NB4 (cell line): ENCODE measurements at regions not wholly inside any gene's neighbourhood (a gene's known extent, or its start where the extent isn't known, plus 50 kb on each side); places are given as distances from the start of the nearest gene placed in this dataset.

Experiments used
- DNase-seq: peaks from one replicate; pipeline ENCODE4 v3.0.0; 2010; ENCODE audit warnings: low read depth
- H3K4me3 ChIP-seq: one replicate; pipeline ENCODE4 v1.5.1; 2011; ENCODE audit warnings: mild to moderate bottlenecking, low read depth, low read length, moderate library complexity
- CTCF ChIP-seq: IDR thresholded peaks from one replicate; pipeline ENCODE4 v1.5.1; 2012; ENCODE audit warnings: low read depth, low read length
- MAX ChIP-seq: IDR thresholded peaks from 2 replicates; pipeline ENCODE4 v1.6.1; 2011; ENCODE audit warnings: low read depth, low read length
- MYC ChIP-seq: IDR thresholded peaks from 2 replicates; pipeline ENCODE4 v1.6.1; 2011; ENCODE audit warnings: low read depth, low read length
- POLR2A ChIP-seq: IDR thresholded peaks from 2 replicates; pipeline ENCODE4 v1.6.1; 2011; ENCODE audit warnings: mild to moderate bottlenecking; ENCODE audit not compliant: insufficient read length; ENCODE audit errors: extremely low read depth

DNA sequence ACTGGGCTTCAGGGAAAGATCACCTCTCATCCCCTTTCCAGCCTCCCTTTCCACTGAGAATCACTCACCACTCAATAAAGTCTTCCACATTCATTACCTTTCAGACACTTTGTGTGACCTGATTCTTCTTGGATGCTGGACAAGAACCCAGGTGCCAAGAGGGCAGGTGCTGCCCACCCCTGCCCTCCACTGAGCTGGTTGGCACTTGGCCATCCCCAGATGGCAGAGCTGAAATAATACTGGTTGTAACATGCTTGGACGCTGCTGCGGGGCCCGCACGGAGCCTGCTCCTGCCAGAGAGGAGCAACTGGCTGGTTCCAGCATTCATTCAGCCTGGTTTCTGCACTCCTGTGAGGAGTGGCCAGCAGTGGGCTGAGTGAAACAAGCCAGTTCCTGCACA lies 386.7 kb upstream of the CCDC196 start:
- no peak for TF ChIP-seq MAX
- no peak for TF ChIP-seq CTCF
- DNase-seq, result no peak
- no peak overlapping the region for H3K4me3 ChIP-seq

- no peak overlapping the region for H3K4me3 ChIP-seq
- no peak for DNase-seq
- TF ChIP-seq MYC (no peak), CTCF (no peak), MAX (no peak), POLR2A (no peak)
Measured at GRCh38 chr14:66099931-66100330, 386.2 kb upstream of the CCDC196 start.

DNA sequence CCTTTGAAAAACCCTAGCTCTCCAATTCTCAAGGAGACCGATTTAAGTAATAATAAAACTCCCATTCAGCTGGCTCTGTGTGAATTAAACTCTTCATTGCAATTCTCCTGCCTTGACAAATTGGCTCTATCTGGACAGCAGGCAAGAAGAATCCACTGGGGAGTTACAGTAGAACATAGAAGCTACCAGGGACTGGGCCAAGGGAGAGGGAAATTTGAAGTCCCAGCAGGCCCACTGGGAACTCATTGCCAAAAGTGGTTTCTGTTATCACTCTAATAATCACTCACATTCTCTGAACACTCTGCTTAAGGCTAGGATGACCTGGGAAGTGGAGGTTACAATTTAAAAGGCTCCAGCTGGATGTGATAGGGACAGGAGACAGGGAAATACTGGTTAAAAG lies 384.5 kb upstream of the CCDC196 start:
- TF ChIP-seq MAX (no peak), MYC (no peak), CTCF (no peak), POLR2A (no peak)
- DNase-seq, result no peak
- H3K4me3 ChIP-seq, result no peak overlapping the region

DNA sequence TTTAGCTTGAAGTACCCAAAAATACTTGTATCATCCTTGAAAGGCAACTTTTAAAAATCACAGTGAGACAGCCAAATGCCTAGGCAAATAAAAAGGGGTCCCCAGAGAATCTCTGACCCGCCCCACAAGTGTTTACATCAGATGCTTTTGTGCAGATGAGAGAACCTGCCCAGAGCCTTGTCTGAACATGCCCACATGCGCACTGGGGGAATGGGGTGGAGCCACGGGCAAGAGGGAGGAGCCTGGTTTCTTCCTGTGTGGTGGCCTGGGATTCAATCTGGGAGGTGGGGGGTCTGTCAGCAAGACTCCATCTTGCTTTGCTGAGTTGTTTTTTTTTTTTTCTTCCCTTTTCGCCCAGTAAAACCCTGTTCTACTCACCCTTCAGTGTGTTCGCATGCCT lies 381.7 kb upstream of the CCDC196 start:
- no peak for TF ChIP-seq MYC
- no peak for TF ChIP-seq MAX
- TF ChIP-seq CTCF, result no peak
- no peak for TF ChIP-seq POLR2A
- DNase-seq, result no peak
- H3K4me3 ChIP-seq, result no peak overlapping the region

GRCh38 chr14:66105815-66106214 lies 380.4 kb upstream of the CCDC196 start:
- no peak overlapping the region for H3K4me3 ChIP-seq
- DNase-seq, result no peak
- no peak for TF ChIP-seq CTCF
- TF ChIP-seq MYC, result no peak
- TF ChIP-seq POLR2A, result no peak
- no peak for TF ChIP-seq MAX

DNA sequence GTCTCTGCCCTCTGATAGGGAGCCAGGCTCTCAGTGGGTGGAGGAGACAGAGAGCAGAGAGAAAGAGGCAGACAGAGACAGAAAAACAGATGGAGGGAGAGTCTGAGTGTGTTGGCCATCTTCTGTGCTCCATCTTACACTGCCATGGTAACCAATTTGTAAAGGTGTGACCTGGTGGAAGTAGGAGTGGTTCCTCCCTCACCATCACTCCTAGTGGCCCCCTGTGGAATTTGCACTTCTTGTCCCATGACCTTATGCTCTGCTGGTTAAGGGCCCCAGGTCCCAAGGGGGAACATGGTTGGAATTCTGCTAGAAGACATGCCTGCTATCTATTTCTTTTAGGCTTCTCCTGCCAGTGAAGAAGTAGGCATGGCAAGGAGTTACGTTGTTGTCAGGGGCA lies 376.7 kb upstream of the CCDC196 start:
- TF ChIP-seq CTCF, result no peak
- TF ChIP-seq POLR2A, result no peak
- TF ChIP-seq MAX, result no peak
- no peak for TF ChIP-seq MYC

More for the DNA sequence above, 376.7 kb upstream of the CCDC196 start:
- no peak for DNase-seq
- H3K4me3 ChIP-seq, result no peak overlapping the region
